ENCODE measurements at regions not wholly inside any gene's neighbourhood (a gene's known extent, or its start where the extent isn't known, plus 50 kb on each side); places are given as distances from the start of the nearest gene placed in this dataset.
"Not testable (repeated sequence)": the region's sequence is repeated elsewhere in the genome, so short reads cannot be mapped to it uniquely, and the experiment has no call there.

GRCh38 chr6:121685806-121686205 is 250.4 kb downstream of the GJA1 start:
- not testable (repeated sequence) for TF ChIP-seq CTCF (IDR thresholded peaks at IDR 0.05; ENCODE audit: insufficient read depth, low read length); GABPA (IDR thresholded peaks at IDR 0.05; ENCODE audit: low read depth); POLR2AphosphoS5 (IDR thresholded peaks at IDR 0.05; ENCODE audit: low read depth); REST (IDR thresholded peaks at IDR 0.05; ENCODE audit: insufficient replicate concordance, low read depth); SPI1 (IDR thresholded peaks at IDR 0.05; ENCODE audit: borderline replicate concordance, low read depth)
